ENCODE measurements at regions not wholly inside any gene's neighbourhood (a gene's known extent, or its start where the extent isn't known, plus 50 kb on each side); places are given as distances from the start of the nearest gene placed in this dataset.

- TF ChIP-seq EZH2 (IDR thresholded peaks at IDR 0.05; ENCODE audit: borderline replicate concordance, low read depth, low read length, severe bottlenecking) (no peak), CTCF (IDR thresholded peaks at IDR 0.05; ENCODE audit: borderline replicate concordance, extremely low read depth, low read length, poor library complexity, severe bottlenecking) (no peak)
- no peaks in the 10 kb centered on the region for H3K27me3 ChIP-seq (ENCODE audit: insufficient read depth, low read length, poor library complexity)
- no peaks in the 10 kb centered on the region for H4K20me1 ChIP-seq (ENCODE audit: insufficient read depth, low read length)
- no peak overlapping the region for H3K4me3 ChIP-seq (ENCODE audit: low read depth in 1 of 2, low read length in 2 of 2)
- no peaks in the 10 kb centered on the region for H3K79me2 ChIP-seq (ENCODE audit: insufficient read depth, low read length)
- no peak overlapping the region for H3K4me2 ChIP-seq (ENCODE audit: insufficient read depth, low read length)
- no peaks in the 10 kb centered on the region for H3K9me3 ChIP-seq (ENCODE audit: insufficient read depth, low read length, severe bottlenecking)
- ATAC-seq (ENCODE audit: insufficient read depth, low read depth) (no peak), DNase-seq (no peak)
- H3K9ac ChIP-seq (ENCODE audit: low read depth, low read length) = no peak overlapping the region
- no peak overlapping the region for H2AFZ ChIP-seq (ENCODE audit: low read depth, low read length)
- H3K27ac ChIP-seq (ENCODE audit: low read length) = no peak overlapping the region
- H3K36me3 ChIP-seq (ENCODE audit: insufficient read depth, low read length) = no peaks in the 10 kb centered on the region
- H3K4me1 ChIP-seq (ENCODE audit: insufficient read depth, low read length) = no peaks in the 10 kb centered on the region
Observed at GRCh38 chr18:64365106-64365505, 216.2 kb upstream of the LINC00305 start.

- no peak overlapping the region for H2AFZ ChIP-seq (ENCODE audit: low read depth, low read length)
- H3K4me1 ChIP-seq (ENCODE audit: insufficient read depth, low read length) = no peaks in the 10 kb centered on the region
- H3K9me3 ChIP-seq (ENCODE audit: insufficient read depth, low read length, severe bottlenecking) = no peaks in the 10 kb centered on the region
- H3K27ac ChIP-seq (ENCODE audit: low read length) = no peak overlapping the region
- TF ChIP-seq EZH2 (IDR thresholded peaks at IDR 0.05; ENCODE audit: borderline replicate concordance, low read depth, low read length, severe bottlenecking) = no peak
- no peak for TF ChIP-seq CTCF (IDR thresholded peaks at IDR 0.05; ENCODE audit: borderline replicate concordance, extremely low read depth, low read length, poor library complexity, severe bottlenecking)
- H3K79me2 ChIP-seq (ENCODE audit: insufficient read depth, low read length) = no peaks in the 10 kb centered on the region
- no peak for ATAC-seq (ENCODE audit: insufficient read depth, low read depth)
- no peak overlapping the region for H3K4me2 ChIP-seq (ENCODE audit: insufficient read depth, low read length)
- H3K9ac ChIP-seq (ENCODE audit: low read depth, low read length) = no peak overlapping the region
- H3K4me3 ChIP-seq (ENCODE audit: low read depth in 1 of 2, low read length in 2 of 2) = no peak overlapping the region
- no peaks in the 10 kb centered on the region for H3K27me3 ChIP-seq (ENCODE audit: insufficient read depth, low read length, poor library complexity)
- H3K36me3 ChIP-seq (ENCODE audit: insufficient read depth, low read length) = no peaks in the 10 kb centered on the region
- no peak for DNase-seq
- H4K20me1 ChIP-seq (ENCODE audit: insufficient read depth, low read length) = no peaks in the 10 kb centered on the region
Observed at GRCh38 chr18:64337673-64338072, 188.8 kb upstream of the LINC00305 start.

DNA sequence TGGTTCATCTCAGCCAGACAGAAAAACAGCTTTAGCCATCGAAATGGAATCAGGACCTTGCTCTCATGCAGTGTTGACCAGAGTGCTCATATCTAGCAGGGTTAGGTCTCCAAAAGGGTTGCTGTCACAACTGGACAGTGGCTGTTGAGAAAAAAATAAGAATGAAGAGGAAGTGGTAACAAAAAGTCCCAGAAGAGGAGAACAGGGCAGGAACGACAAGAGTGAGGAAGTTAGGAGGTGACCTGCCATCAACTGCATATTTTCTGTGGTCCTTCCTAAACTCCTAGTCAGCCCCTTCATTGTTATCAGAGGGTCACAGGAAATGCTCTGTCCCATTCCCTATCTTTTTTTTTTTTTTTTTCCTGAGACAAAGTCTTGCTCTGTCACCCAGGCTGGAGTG is 188.1 kb upstream of the LINC00305 start:
- ATAC-seq (ENCODE audit: insufficient read depth, low read depth) (no peak), DNase-seq (no peak)
- Histone ChIP-seq H4K20me1 (ENCODE audit: insufficient read depth, low read length) (no peaks in the 10 kb centered on the region), H2AFZ (ENCODE audit: low read depth, low read length) (no peak overlapping the region), H3K9ac (ENCODE audit: low read depth, low read length) (no peak overlapping the region), H3K4me1 (ENCODE audit: insufficient read depth, low read length) (no peaks in the 10 kb centered on the region), H3K79me2 (ENCODE audit: insufficient read depth, low read length) (no peaks in the 10 kb centered on the region), H3K27me3 (ENCODE audit: insufficient read depth, low read length, poor library complexity) (no peaks in the 10 kb centered on the region), H3K36me3 (ENCODE audit: insufficient read depth, low read length) (no peaks in the 10 kb centered on the region), H3K4me2 (ENCODE audit: insufficient read depth, low read length) (no peak overlapping the region), H3K9me3 (ENCODE audit: insufficient read depth, low read length, severe bottlenecking) (no peaks in the 10 kb centered on the region), H3K4me3 (ENCODE audit: low read depth in 1 of 2, low read length in 2 of 2) (no peak overlapping the region), H3K27ac (ENCODE audit: low read length) (no peak overlapping the region)
- TF ChIP-seq CTCF (IDR thresholded peaks at IDR 0.05; ENCODE audit: borderline replicate concordance, extremely low read depth, low read length, poor library complexity, severe bottlenecking) = no peak
- no peak for TF ChIP-seq EZH2 (IDR thresholded peaks at IDR 0.05; ENCODE audit: borderline replicate concordance, low read depth, low read length, severe bottlenecking)

- Histone ChIP-seq H4K20me1 (ENCODE audit: insufficient read depth, low read length) (no peaks in the 10 kb centered on the region), H3K9me3 (ENCODE audit: insufficient read depth, low read length, severe bottlenecking) (no peaks in the 10 kb centered on the region), H3K4me3 (ENCODE audit: low read depth in 1 of 2, low read length in 2 of 2) (no peak overlapping the region), H3K27me3 (ENCODE audit: insufficient read depth, low read length, poor library complexity) (no peaks in the 10 kb centered on the region), H3K27ac (ENCODE audit: low read length) (no peak overlapping the region), H3K79me2 (ENCODE audit: insufficient read depth, low read length) (no peaks in the 10 kb centered on the region), H3K4me2 (ENCODE audit: insufficient read depth, low read length) (no peak overlapping the region), H3K9ac (ENCODE audit: low read depth, low read length) (no peak overlapping the region), H3K4me1 (ENCODE audit: insufficient read depth, low read length) (no peaks in the 10 kb centered on the region), H3K36me3 (ENCODE audit: insufficient read depth, low read length) (no peaks in the 10 kb centered on the region), H2AFZ (ENCODE audit: low read depth, low read length) (no peak overlapping the region)
- DNase-seq = no peak
- no peak for ATAC-seq (ENCODE audit: insufficient read depth, low read depth)
- TF ChIP-seq EZH2 (IDR thresholded peaks at IDR 0.05; ENCODE audit: borderline replicate concordance, low read depth, low read length, severe bottlenecking) = no peak
- no peak for TF ChIP-seq CTCF (IDR thresholded peaks at IDR 0.05; ENCODE audit: borderline replicate concordance, extremely low read depth, low read length, poor library complexity, severe bottlenecking)
Observed at GRCh38 chr18:64334748-64335147, 185.9 kb upstream of the LINC00305 start.

Measured in DND-41 (cell line).